Right renal cortex interstitium (tissue), 3 donors: ENCODE measurements at regions not wholly inside any gene's neighbourhood (a gene's known extent, or its start where the extent isn't known, plus 50 kb on each side); places are given as distances from the start of the nearest gene placed in this dataset.
"Not testable (repeated sequence)": the region's sequence is repeated elsewhere in the genome, so short reads cannot be mapped to it uniquely, and the experiment has no call there.

Experiments used
- DNase-seq, 3 donors: peaks; one replicate each; pipeline ENCODE4 v3.0.0-alpha.2; 2013; ENCODE audit warnings: low read depth in 3 of 3, low spot score in 2 of 3

DNA sequence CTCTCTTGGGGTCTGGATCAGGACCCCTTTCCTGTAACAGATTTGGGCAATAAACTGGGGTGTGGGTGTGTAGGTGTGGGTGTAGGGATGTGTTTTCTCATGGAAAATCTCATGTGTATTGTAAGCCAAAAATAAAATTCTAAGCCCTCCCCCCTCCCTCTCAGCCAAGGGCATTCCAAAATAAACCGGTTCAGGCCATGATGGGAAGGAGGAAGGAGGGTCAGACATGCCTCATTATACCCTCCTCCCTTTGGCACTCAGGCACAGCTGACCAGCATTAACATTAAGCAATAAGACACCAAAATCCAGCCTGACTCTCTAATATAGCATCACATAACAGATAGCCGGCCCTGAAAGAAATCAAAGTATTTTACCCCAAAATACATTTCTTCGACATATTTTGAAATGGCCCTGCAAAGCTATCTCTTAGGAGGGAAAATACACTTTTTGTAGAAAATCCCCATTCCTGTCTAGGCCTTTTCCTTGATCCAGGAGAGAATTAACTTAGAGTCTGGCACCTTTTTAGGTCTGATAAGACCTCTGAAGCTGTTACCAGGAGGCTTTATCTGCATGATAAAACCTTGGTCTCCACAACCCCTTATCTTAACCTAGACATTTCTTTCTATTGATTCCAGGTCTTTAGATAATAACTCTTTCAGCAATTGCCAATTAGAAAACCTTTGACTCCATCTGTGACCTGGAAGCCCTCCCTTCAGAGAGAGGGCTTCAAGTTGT is 128.7 kb upstream of the COL5A2 start:
- DNase-seq = no peak

DNA sequence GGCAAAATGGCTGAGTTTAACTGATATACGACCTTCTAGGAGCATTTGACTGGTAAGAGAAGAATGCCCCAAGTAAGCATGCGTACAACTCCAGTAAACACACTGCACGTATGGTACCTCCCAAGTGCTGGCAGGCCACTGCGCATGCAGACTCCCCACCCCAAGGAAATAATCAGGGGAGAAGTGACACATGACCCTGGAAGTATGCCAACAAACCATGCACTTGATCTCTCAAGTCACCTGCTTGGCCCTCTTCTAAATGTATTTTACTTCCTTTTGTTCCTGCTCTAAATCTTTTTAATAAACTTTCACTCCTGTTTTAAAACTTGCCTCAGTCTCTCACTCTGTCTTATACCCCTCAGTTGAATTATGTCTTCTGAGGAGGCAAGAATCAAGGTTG is 129.8 kb upstream of the COL5A2 start:
- no peak for DNase-seq

DNA sequence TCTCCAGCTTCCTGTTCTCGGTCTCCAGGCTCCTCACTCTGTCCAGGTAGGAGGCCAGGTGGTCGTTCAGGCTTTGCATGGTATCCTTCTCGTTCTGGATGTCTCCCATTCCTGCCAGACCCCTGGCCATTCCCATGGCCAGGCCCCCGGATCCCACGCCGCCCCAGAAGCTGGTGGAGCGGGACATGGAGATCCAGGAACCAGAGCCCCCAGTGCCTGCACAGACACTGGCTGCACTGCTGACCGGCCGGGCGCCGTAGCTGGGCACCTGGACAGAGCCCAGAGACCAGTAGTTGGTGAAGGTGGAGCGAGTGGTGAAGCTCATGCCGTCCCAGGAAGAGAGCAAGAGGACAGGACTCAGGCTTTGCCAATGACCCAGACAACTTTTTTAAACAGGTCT is 129.1 kb upstream of the WDR75 start:
- DNase-seq = no peak

DNA sequence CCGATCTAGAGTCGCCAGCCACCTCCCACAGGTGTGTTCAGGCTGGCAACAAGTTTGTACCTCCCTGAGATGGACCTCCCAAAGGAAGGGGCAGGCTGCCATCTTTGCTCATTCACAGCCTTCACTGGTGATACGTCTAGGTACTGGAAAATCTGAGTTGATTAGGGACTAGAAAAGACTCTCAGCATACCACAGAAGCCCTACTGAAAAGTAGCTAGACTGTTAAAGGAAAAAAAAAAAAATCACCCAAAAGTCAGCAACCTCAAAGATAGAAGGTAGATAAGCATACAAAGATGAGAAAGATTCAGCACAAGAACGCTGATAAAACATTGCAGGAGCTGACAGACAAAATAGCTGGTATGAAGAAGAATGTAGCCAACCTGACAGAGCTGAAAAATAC is 128.6 kb upstream of the WDR75 start:
- no peak for DNase-seq

DNA sequence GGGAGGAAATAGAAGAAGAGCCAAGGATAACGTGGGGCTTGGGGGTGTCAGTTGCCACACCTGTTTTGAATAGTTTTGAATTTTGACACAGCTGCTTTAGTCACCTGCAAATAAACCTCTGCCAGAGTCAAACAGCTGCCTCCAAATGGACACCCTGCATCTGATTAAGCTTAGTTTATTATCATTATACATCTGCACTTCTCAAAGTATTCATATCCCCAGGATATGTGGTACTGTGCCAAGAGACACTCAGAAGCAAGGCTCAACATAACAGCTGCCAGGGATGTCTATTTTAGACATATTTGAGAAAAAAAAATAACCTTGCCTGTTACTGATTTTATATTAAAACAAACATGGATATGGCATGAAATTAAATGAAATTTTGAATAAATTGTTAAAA is 122.5 kb upstream of the WDR75 start:
- DNase-seq = no peak

- not testable (repeated sequence) for DNase-seq
Observed at GRCh38 chr2:189319424-189319823, 121.8 kb upstream of the WDR75 start.

GRCh38 chr2:189327879-189328847 is 113.1 kb upstream of the WDR75 start:
- no peak for DNase-seq

DNA sequence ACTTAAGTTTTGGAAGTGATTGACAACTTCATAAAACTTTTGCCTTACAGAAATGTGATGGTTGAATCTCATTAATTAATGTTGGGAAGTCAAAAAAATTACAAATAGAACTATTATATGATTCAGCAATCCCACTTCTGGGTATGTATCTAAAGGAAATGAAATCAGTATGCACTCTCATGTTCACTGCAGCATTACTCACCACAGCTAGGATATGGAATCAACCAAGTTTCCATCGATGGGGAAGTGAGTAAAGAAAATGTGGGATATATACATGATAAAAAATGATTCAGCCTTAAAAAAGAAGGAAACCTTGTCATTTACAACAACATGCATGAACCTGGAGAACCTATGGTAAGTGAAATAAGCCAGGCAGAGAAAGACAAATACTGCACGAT is 112.4 kb upstream of the WDR75 start:
- no peak for DNase-seq

DNA sequence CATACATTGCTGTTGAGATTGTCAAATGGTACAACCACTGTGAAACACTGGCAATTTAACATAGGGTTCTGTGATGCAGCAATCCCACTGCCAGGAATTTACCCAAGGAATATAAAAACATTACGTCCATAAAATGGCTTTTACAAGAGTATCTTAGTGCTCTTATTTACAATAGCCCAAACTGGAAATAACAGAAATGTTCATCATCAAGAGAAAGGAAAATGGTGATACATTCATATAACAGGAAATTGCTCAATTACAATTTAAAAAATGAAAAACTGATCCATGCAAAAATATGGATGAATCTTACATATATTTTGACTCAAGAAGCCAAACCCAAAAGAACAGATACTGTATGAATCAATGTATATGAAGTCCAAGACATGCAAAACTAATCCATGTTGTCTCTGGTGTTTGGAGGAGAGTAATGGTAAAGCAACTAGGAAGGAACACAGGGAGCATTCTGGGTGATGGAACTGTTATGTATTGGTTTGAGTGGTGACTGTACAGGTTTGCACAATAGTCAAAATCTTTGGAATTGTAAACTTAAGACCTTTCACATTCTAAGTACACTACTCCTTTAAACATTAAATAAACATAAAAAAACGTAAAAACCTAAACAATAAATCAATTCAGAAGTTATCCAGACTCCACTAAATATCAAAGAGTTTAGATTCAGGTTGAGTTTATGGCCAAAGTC is 104.8 kb upstream of the WDR75 start:
- no peak for DNase-seq

DNA sequence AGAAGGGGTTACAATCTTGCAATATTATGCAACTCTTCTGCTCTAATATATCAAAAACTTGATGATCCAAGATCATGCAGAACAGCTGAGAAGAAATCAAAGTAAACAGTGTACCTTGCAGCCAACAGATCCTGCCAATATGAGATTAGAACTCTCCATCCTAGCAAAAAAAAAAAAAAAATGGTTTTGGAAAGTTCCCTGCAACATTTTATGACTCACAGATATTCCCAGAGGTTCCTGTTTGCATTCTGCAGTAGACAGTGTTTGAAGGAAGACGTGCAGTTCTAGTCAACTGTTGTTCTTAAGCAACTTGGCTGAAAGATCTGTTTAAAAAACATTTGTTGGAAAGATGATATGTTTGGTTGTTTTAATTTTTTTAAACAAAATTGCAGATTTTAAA is 103.6 kb upstream of the WDR75 start:
- no peak for DNase-seq

DNA sequence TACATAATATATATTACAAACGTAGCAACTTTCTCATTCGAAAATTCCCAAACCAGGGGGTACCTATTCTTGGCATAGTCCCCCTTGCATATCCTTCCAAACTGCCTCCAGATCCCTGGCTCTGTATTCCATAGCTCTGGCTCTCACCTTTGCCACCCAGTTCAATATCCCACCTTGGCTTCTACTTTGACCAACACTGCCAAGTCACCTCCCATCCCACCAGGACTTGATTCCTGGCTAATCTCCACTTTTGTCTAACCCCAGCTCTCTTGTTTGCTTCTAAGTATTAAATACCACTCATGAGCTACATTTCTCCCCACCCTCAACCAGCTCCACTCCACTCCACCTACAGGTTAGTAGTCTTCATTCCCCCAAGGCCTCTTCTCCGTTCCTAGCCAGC is 103.2 kb upstream of the WDR75 start:
- DNase-seq = no peak

- no peak for DNase-seq
Observed at GRCh38 chr2:189341077-189341476, 100.2 kb upstream of the WDR75 start.

GRCh38 chr2:189344043-189344442 is 97.2 kb upstream of the WDR75 start:
- no peak for DNase-seq

DNA sequence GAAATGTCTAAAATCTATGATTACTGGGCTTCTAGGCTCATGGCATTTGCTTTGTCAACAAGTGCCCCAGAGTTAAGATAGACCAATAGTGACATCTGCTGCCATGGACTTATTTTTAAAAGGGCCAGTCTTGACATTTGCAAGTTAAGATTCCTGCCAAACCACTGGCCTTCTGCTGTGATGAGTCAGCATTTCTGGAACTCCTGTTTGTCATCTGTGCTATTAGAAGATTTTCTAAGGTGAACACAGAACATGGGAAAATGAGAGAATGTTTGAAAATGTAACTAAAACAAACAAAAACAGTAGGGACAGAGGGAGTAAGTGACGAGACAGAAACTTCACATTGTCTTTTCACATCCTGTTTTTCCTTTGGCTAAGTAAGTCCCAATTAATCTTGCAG is 93.7 kb upstream of the WDR75 start:
- DNase-seq = peak in 1 of 3 donors; percentile 1

DNA sequence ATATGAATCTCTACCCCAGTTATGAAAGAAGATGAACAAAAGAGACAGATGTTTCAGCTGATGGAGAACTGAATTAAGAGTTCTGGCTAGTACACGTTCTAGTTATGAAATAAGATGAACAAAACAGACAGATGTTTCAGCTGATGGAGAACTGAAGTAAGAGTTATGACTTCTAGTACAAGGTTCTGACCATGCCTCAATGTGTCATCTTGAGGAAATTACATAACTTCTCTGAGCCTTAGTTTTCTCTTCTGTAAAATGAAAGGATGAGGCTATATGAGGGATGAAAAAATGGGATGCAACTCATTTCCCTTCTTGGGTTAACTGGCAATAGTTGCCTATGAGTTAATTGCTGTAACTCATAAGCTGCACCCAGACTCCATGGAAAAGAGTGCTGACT is 92.9 kb upstream of the WDR75 start:
- DNase-seq = no peak

DNA sequence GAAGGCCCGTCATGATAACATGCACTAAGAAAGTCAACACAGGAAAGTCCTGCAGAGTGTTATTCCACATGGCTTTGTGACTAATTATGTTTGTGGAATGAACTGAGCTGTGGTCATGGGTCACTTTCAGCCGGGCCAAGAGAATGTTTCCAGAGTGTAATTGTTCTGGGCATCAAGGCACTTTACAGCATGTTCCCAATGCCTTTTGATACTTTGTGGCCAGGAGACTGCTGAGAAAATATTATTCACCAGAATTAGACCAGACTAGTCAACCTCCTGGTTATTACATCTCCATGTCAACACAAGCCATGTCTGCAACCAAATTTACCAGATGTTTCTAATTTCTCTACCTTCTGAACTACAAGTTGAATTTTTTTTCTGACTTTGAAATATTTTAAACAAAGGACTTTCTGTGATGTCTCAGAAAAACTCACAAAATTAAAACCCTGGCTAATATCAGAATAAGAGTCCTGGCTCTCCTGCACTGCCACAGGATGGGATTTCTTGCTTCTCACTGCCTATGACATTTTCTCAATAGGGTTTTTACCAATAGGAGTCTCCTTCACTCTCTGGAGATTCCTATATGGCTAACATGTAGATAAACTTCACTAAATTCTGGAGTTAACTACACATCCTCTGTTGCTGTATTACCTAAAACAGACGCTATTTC is 90.6 kb upstream of the WDR75 start:
- DNase-seq = no peak

- not testable (repeated sequence) for DNase-seq
Observed at GRCh38 chr2:189351933-189352332, 89.3 kb upstream of the WDR75 start.

DNA sequence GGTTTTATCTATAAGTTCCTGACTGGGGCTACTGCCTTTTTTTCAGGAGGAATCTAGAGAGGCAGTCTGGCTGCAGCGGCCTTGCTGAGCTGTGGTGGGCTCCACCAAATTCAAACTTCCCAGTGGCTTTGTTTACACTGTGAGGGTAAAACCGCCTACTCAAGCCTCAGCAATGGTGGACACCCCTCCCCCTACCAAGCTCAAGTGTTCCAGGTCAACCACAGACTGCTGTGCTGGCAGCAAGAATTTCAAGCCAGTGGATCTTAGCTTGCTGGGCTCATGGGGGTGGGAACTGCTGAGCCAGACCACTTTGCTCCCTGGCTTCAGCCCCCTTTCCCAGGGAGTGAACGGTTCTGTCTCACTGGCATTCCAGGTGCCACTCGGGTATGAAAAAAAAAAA is 83.9 kb upstream of the WDR75 start:
- not testable (repeated sequence) for DNase-seq

- DNase-seq = no peak
Observed at GRCh38 chr2:189360861-189361260, 80.4 kb upstream of the WDR75 start.

DNA sequence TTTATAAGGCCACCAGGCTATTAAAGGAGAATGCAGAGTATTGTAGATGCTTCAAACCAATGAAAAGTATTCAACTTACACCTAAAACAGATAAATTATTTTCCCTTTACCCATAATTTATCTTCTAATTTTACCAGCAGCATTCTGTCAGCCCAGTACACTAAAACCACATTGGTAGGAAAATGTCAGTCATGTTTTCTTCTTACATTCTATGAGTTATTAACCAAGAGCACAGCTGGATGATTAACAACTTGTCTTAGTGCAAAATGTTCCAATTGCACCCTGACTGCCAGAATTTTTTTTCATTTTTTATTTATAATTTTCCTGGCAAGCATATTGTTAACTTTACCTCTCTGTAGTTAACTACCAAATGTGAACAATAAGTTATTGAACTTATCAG is 79.0 kb upstream of the WDR75 start:
- DNase-seq = no peak

GRCh38 chr2:189363559-189363958 is 77.7 kb upstream of the WDR75 start:
- no peak for DNase-seq
